OCI-LY1 (cell line): ENCODE measurements at regions not wholly inside any gene's neighbourhood (a gene's known extent, or its start where the extent isn't known, plus 50 kb on each side); places are given as distances from the start of the nearest gene placed in this dataset.

ENCODE experiments used
- H2AFZ ChIP-seq: fragments of 200-600 bp; sonication (generic), shearing (Covaris generic); 2 replicates; pipeline ENCODE4 v1.6.0; 2014; ENCODE audit warnings: antibody characterized with exemption, mild to moderate bottlenecking, low read length
- H3F3A ChIP-seq: fragments of 200-600 bp; sonication (generic), shearing (Covaris generic); 2 replicates; pipeline ENCODE4 v1.6.0; 2014; ENCODE audit warnings: mild to moderate bottlenecking, antibody characterized with exemption, low read length, moderate library complexity; ENCODE audit not compliant: insufficient read depth
- H3K27ac ChIP-seq: fragments of 200-600 bp; sonication (generic); 2 replicates; pipeline ENCODE4 v1.5.1; 2014; ENCODE audit warnings: low read length, mixed run types, mild to moderate bottlenecking, low read depth; ENCODE audit not compliant: poor library complexity, severe bottlenecking
- H3K27me3 ChIP-seq: fragments of 200-600 bp; sonication (generic); 2 replicates; pipeline ENCODE4 v1.6.0; 2014; ENCODE audit warnings: antibody characterized with exemption, mild to moderate bottlenecking, low read length, moderate library complexity; ENCODE audit not compliant: insufficient read depth
- H3K36me3 ChIP-seq: fragments of 200-600 bp; sonication (generic); 2 replicates; pipeline ENCODE4 v1.6.1; 2014; ENCODE audit warnings: mild to moderate bottlenecking, antibody characterized with exemption, low read length, moderate library complexity, mixed read lengths; ENCODE audit not compliant: insufficient read depth
- H3K4me1 ChIP-seq: fragments of 200-600 bp; sonication (generic); 2 replicates; pipeline ENCODE4 v1.5.1; 2014; ENCODE audit warnings: mild to moderate bottlenecking, low read length, moderate library complexity; ENCODE audit not compliant: insufficient read depth, severe bottlenecking
- H3K4me2 ChIP-seq: fragments of 200-600 bp; sonication (generic), shearing (Covaris generic); 2 replicates; pipeline ENCODE4 v1.6.1; 2014; ENCODE audit warnings: low read length
- H3K4me3 ChIP-seq: fragments of 200-600 bp; sonication (generic); 2 replicates; pipeline ENCODE4 v1.5.1; 2014; ENCODE audit warnings: low read length, low read depth, mild to moderate bottlenecking, mixed read lengths; ENCODE audit not compliant: poor library complexity, severe bottlenecking
- H3K79me2 ChIP-seq: fragments of 200-600 bp; shearing (Covaris generic); 2 replicates; pipeline ENCODE4 v1.6.1; 2016; ENCODE audit warnings: mixed run types, low read length, mixed read lengths; ENCODE audit not compliant: insufficient read depth
- H3K9ac ChIP-seq: fragments of 200-600 bp; sonication (generic), shearing (Covaris generic); 2 replicates; pipeline ENCODE4 v1.6.1; 2014; ENCODE audit warnings: mild to moderate bottlenecking, low read length, mixed read lengths
- H3K9me2 ChIP-seq: fragments of 200-600 bp; sonication (generic), shearing (Covaris generic); 2 replicates; pipeline ENCODE4 v1.6.1; 2014; ENCODE audit warnings: low read depth, mild to moderate bottlenecking, low read length, mixed read lengths
- H3K9me3 ChIP-seq: fragments of 200-600 bp; shearing (Covaris generic); 2 replicates; pipeline ENCODE4 v1.6.1; 2014; ENCODE audit warnings: low read length, mixed read lengths
- H4K20me1 ChIP-seq: fragments of 200-600 bp; sonication (generic), shearing (Covaris generic); 2 replicates; pipeline ENCODE4 v1.6.0; 2016; ENCODE audit warnings: mild to moderate bottlenecking, low read length; ENCODE audit not compliant: insufficient read depth
- EZH2 ChIP-seq: fragments of 200-600 bp; sonication (generic), shearing (Covaris generic); IDR thresholded peaks from 2 replicates; pipeline ENCODE4 v1.8.0; 2017; ENCODE audit warnings: borderline replicate concordance, mixed run types, mild to moderate bottlenecking, antibody characterized with exemption, low read length, moderate library complexity, mixed read lengths
- TF ChIP-seq, protein P1 (sequence below): fragments of 200-600 bp; sonication (generic), shearing (Covaris generic); IDR thresholded peaks from 2 replicates; pipeline ENCODE4 v1.5.1; 2017; ENCODE audit warnings: mild to moderate bottlenecking, antibody characterized with exemption, low read length, moderate library complexity, mixed read lengths

DNA sequence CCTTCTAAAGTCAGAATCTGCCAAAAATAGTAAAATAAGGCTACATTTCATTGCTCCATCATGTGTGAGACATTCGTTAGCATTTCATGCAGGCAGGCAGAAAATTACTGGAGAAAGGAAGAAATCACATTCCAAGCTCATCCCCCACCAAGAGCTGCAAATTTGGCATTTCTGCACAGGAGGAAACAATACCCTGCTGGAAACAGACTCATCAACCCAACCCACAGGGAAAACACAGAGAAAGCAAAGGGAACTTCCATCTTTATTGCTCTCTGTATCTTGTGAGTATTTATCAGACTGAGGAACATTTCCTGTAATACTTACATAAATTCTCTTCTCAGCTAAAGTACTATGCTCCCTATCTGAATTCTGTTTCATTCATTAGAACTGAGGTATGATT, 95.7 kb downstream of the KCTD12 start:
- Histone ChIP-seq H3K79me2 (no peaks in the 10 kb centered on the region), H3K9me3 (no peaks in the 10 kb centered on the region), H3K9me2 (no peaks in the 10 kb centered on the region), H3K9ac (no peak overlapping the region), H3K4me1 (no peaks in the 10 kb centered on the region), H4K20me1 (no peaks in the 10 kb centered on the region), H3K27ac (no peak overlapping the region), H3F3A (no peaks in the 10 kb centered on the region), H2AFZ (no peak overlapping the region), H3K4me2 (no peak overlapping the region), H3K4me3 (no peak overlapping the region), H3K36me3 (no peaks in the 10 kb centered on the region), H3K27me3 (no peaks in the 10 kb centered on the region)
- TF ChIP-seq, protein P1, sequence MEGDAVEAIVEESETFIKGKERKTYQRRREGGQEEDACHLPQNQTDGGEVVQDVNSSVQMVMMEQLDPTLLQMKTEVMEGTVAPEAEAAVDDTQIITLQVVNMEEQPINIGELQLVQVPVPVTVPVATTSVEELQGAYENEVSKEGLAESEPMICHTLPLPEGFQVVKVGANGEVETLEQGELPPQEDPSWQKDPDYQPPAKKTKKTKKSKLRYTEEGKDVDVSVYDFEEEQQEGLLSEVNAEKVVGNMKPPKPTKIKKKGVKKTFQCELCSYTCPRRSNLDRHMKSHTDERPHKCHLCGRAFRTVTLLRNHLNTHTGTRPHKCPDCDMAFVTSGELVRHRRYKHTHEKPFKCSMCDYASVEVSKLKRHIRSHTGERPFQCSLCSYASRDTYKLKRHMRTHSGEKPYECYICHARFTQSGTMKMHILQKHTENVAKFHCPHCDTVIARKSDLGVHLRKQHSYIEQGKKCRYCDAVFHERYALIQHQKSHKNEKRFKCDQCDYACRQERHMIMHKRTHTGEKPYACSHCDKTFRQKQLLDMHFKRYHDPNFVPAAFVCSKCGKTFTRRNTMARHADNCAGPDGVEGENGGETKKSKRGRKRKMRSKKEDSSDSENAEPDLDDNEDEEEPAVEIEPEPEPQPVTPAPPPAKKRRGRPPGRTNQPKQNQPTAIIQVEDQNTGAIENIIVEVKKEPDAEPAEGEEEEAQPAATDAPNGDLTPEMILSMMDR: no peak
- TF ChIP-seq EZH2: no peak

DNA sequence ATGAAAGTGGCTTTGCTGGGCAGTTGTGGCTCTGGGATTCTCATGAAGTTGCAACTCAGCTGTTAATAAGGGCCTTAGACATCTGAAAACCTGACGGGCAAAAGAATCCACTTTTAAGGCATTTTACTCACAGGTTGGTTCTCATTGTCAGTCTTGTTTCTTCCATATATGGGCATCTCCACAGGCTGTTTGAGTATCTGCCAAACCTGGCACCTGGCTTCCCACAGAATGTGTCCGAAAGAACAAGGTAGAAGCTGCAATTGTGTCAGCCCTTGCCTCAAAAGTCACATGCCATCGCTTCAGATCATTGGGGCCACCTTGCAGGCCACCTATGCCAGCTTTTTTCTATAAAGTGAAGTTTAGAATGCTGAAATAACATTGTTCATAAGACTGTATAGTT, 102.4 kb downstream of the KCTD12 start:
- no peaks in the 10 kb centered on the region for H4K20me1 ChIP-seq
- no peak overlapping the region for H3K9ac ChIP-seq
- no peaks in the 10 kb centered on the region for H3K79me2 ChIP-seq
- H3K27me3 ChIP-seq: no peaks in the 10 kb centered on the region
- no peaks in the 10 kb centered on the region for H3K4me1 ChIP-seq
- H3K9me2 ChIP-seq: no peaks in the 10 kb centered on the region
- H3K4me2 ChIP-seq: no peak overlapping the region
- H3K9me3 ChIP-seq: no peaks in the 10 kb centered on the region
- no peak overlapping the region for H2AFZ ChIP-seq
- H3F3A ChIP-seq: no peaks in the 10 kb centered on the region
- H3K36me3 ChIP-seq: no peaks in the 10 kb centered on the region
- no peak for TF ChIP-seq EZH2
- TF ChIP-seq, protein P1: no peak
- no peak overlapping the region for H3K4me3 ChIP-seq
- H3K27ac ChIP-seq: no peak overlapping the region

DNA sequence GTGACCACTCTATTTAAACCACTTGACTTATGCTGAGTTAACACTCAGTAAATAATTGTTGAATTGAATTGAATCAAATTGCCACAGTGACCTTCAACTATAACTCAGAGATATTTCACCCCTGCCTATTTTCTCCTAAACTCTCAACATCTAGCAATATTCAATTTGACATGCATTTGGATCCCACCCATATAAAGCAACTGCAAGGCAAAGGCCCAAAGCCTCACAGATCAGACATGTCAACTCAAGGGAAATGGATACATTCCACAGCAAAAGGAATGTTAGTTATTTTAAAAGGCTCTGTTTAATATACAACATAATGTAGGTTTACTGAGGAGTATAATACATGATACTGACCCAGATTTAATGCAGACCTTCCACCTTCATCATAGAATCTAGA, 107.4 kb downstream of the KCTD12 start:
- no peaks in the 10 kb centered on the region for H4K20me1 ChIP-seq

More for the DNA sequence above, 107.4 kb downstream of the KCTD12 start:
- H3K36me3 ChIP-seq: no peaks in the 10 kb centered on the region
- no peak overlapping the region for H3K27ac ChIP-seq
- H3K9me3 ChIP-seq: no peaks in the 10 kb centered on the region
- no peak overlapping the region for H3K4me3 ChIP-seq
- TF ChIP-seq EZH2: no peak
- TF ChIP-seq, protein P1: no peak
- H3K79me2 ChIP-seq: no peaks in the 10 kb centered on the region
- H2AFZ ChIP-seq: no peak overlapping the region
- no peak overlapping the region for H3K9ac ChIP-seq
- H3K27me3 ChIP-seq: no peaks in the 10 kb centered on the region
- no peaks in the 10 kb centered on the region for H3K9me2 ChIP-seq
- H3F3A ChIP-seq: no peaks in the 10 kb centered on the region
- no peak overlapping the region for H3K4me2 ChIP-seq
- no peaks in the 10 kb centered on the region for H3K4me1 ChIP-seq
